ENCODE measurements at regions not wholly inside any gene's neighbourhood (a gene's known extent, or its start where the extent isn't known, plus 50 kb on each side); places are given as distances from the start of the nearest gene placed in this dataset.

DNA sequence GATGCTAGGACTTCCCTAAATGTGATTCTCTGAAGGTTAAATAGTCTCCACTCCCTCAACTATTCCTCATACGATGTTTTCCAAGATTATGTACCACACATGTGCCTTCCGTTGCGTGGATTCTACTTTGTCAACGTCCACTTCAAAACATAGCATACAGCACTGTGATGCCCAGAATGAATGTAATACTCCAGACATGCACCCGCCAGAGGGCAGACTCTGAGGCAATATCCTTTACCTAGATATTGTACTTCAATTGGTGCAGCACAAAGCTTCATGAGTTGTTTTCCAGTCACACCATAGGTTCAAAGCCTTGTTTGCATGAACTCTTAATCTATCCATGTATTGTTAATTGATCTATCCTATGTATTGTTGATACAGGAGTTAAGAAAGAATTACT lies 201.0 kb upstream of the NABP1 start:
- ChIA-PET CTCF (interaction anchor here (0.6 kb wide), 1 partner anchor 689 kb away, joined by 3 read pairs; no protein-coding TSS in a partner anchor), POLR2A (no interaction called here)
- intact Hi-C loops (cut with micrococcal nuclease) = no loop called here
- no peaks in the 10 kb centered on the region for H3K4me1 ChIP-seq (ENCODE audit: control insufficient read depth in 2 of 2, insufficient read depth in 2 of 2, low read length in 2 of 2)
- H3K27ac ChIP-seq (ENCODE audit: low read depth, low read length) = no peak overlapping the region
- H3K36me3 Mint-ChIP-seq = peaks cover 0 to 11% (median 5%) of the 10 kb centered on the region in 5 donors
- H3K27ac Mint-ChIP-seq = no peak overlapping the region
- H3K27me3 Mint-ChIP-seq = peaks cover 5 to 20% (median 13%) of the 10 kb centered on the region in 5 donors
- DNase-seq = no peak
- H3K4me1 Mint-ChIP-seq = no peaks in the 10 kb centered on the region
- no peaks in the 10 kb centered on the region for H3K9me3 ChIP-seq (ENCODE audit: control insufficient read depth in 2 of 3, low read length in 3 of 3)
- H3K9me3 Mint-ChIP-seq = peaks cover 5 to 18% (median 9%) of the 10 kb centered on the region in 11 donors
- H3K4me3 Mint-ChIP-seq = no peak overlapping the region
- H3K36me3 ChIP-seq (ENCODE audit: control insufficient read depth in 2 of 3, insufficient read depth in 3 of 3, low read length in 3 of 3) = no peaks in the 10 kb centered on the region
- H3K4me3 ChIP-seq (ENCODE audit: low read length) = no peak overlapping the region
- ATAC-seq = no peak
- peaks cover 0 to 3% of the 10 kb centered on the region in 2 donors for H3K27me3 ChIP-seq (ENCODE audit: control insufficient read depth in 2 of 2, insufficient read depth in 2 of 2, low read length in 2 of 2)

GRCh38 chr2:191478799-191479679 lies 198.9 kb upstream of the NABP1 start:
- no peaks in the 10 kb centered on the region for H3K9me3 ChIP-seq (ENCODE audit: control insufficient read depth in 2 of 3, low read length in 3 of 3)
- no peak overlapping the region for H3K4me3 ChIP-seq (ENCODE audit: low read length)
- intact Hi-C loops (cut with micrococcal nuclease) = no loop called here
- ChIA-PET CTCF (no interaction called here), POLR2A (no interaction called here)
- H3K4me1 ChIP-seq (ENCODE audit: control insufficient read depth in 2 of 2, insufficient read depth in 2 of 2, low read length in 2 of 2) = no peaks in the 10 kb centered on the region
- Mint-ChIP-seq H3K9me3 (peaks cover 12 to 38% (median 19%) of the 10 kb centered on the region in 11 donors), H3K4me3 (no peak overlapping the region), H3K27me3 (peaks cover 5 to 32% (median 22%) of the 10 kb centered on the region in 5 donors), H3K36me3 (peaks cover 0 to 13% (median 5%) of the 10 kb centered on the region in 5 donors), H3K27ac (no peak overlapping the region), H3K4me1 (no peaks in the 10 kb centered on the region)
- H3K36me3 ChIP-seq (ENCODE audit: control insufficient read depth in 2 of 3, insufficient read depth in 3 of 3, low read length in 3 of 3) = no peaks in the 10 kb centered on the region
- H3K27ac ChIP-seq (ENCODE audit: low read depth, low read length) = no peak overlapping the region
- DNase-seq = no peak
- H3K27me3 ChIP-seq (ENCODE audit: control insufficient read depth in 2 of 2, insufficient read depth in 2 of 2, low read length in 2 of 2) = peaks cover 0 to 3% of the 10 kb centered on the region in 2 donors
- ATAC-seq = no peak

GRCh38 chr2:191479680-191480023 lies 198.3 kb upstream of the NABP1 start:
- no peak overlapping the region for H3K27ac ChIP-seq (ENCODE audit: low read depth, low read length)
- Mint-ChIP-seq H3K4me3 (no peak overlapping the region), H3K36me3 (peaks cover 0 to 13% (median 5%) of the 10 kb centered on the region in 5 donors), H3K9me3 (peaks cover 13 to 44% (median 19%) of the 10 kb centered on the region in 11 donors), H3K27me3 (peaks cover 5 to 32% (median 22%) of the 10 kb centered on the region in 5 donors), H3K4me1 (no peaks in the 10 kb centered on the region), H3K27ac (no peak overlapping the region)
- H3K4me3 ChIP-seq (ENCODE audit: low read length) = no peak overlapping the region
- intact Hi-C loops (cut with micrococcal nuclease) = no loop called here
- H3K27me3 ChIP-seq (ENCODE audit: control insufficient read depth in 2 of 2, insufficient read depth in 2 of 2, low read length in 2 of 2) = peaks cover 0 to 3% of the 10 kb centered on the region in 2 donors
- CTCF ChIA-PET = no interaction called here
- no peaks in the 10 kb centered on the region for H3K36me3 ChIP-seq (ENCODE audit: control insufficient read depth in 2 of 3, insufficient read depth in 3 of 3, low read length in 3 of 3)
- no peaks in the 10 kb centered on the region for H3K4me1 ChIP-seq (ENCODE audit: control insufficient read depth in 2 of 2, insufficient read depth in 2 of 2, low read length in 2 of 2)
- H3K9me3 ChIP-seq (ENCODE audit: control insufficient read depth in 2 of 3, low read length in 3 of 3) = no peaks in the 10 kb centered on the region
- ATAC-seq (no peak), DNase-seq (no peak)
- POLR2A ChIA-PET = no interaction called here

GRCh38 chr2:191481305-191482070 lies 196.4 kb upstream of the NABP1 start:
- DNase-seq (no peak), ATAC-seq (no peak)
- intact Hi-C loops (cut with micrococcal nuclease) = no loop called here
- Histone ChIP-seq H3K27me3 (ENCODE audit: control insufficient read depth in 2 of 2, insufficient read depth in 2 of 2, low read length in 2 of 2) (peaks cover 0 to 3% of the 10 kb centered on the region in 2 donors), H3K9me3 (ENCODE audit: control insufficient read depth in 2 of 3, low read length in 3 of 3) (no peaks in the 10 kb centered on the region), H3K27ac (ENCODE audit: low read depth, low read length) (no peak overlapping the region), H3K4me3 (ENCODE audit: low read length) (no peak overlapping the region), H3K4me1 (ENCODE audit: control insufficient read depth in 2 of 2, insufficient read depth in 2 of 2, low read length in 2 of 2) (no peaks in the 10 kb centered on the region), H3K36me3 (ENCODE audit: control insufficient read depth in 2 of 3, insufficient read depth in 3 of 3, low read length in 3 of 3) (no peaks in the 10 kb centered on the region)
- no peak overlapping the region for H3K4me3 Mint-ChIP-seq
- H3K9me3 Mint-ChIP-seq = peaks cover 13 to 45% (median 19%) of the 10 kb centered on the region in 11 donors
- POLR2A ChIA-PET = no interaction called here
- peaks cover 8 to 38% (median 22%) of the 10 kb centered on the region in 5 donors for H3K27me3 Mint-ChIP-seq
- H3K27ac Mint-ChIP-seq = no peak overlapping the region
- CTCF ChIA-PET = no interaction called here
- H3K4me1 Mint-ChIP-seq = no peaks in the 10 kb centered on the region
- peaks cover 0 to 13% (median 5%) of the 10 kb centered on the region in 5 donors for H3K36me3 Mint-ChIP-seq

DNA sequence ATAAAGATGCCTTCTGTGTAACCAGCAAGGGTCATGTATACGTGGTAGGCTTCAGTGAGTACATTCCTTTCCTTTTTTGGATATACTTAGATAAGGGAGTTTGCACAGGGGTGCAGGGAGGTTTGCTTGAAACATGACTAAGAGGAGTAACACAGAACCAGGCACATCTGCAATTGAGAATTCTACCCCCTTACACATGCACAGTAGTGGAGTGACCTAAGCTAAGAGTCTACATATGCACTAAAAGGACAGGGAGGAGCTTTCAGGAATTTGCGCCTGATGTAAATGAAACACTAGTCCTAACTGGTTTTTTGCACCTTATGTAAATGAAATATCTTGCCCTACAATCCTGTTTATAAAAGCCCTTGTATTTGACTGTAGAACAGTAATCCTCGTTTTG lies 194.8 kb upstream of the NABP1 start:
- H3K9me3 ChIP-seq (ENCODE audit: control insufficient read depth in 2 of 3, low read length in 3 of 3) = no peaks in the 10 kb centered on the region

GRCh38 chr2:191486584-191487320 lies 191.2 kb upstream of the NABP1 start:
- peaks cover 8 to 30% (median 13%) of the 10 kb centered on the region in 11 donors for H3K9me3 Mint-ChIP-seq
- intact Hi-C loops (cut with micrococcal nuclease) = no loop called here
- H3K36me3 Mint-ChIP-seq = peaks cover 0 to 7% (median 0%) of the 10 kb centered on the region in 5 donors
- no peaks in the 10 kb centered on the region for H3K27me3 ChIP-seq (ENCODE audit: control insufficient read depth in 2 of 2, insufficient read depth in 2 of 2, low read length in 2 of 2)
- peaks cover 6 to 22% (median 10%) of the 10 kb centered on the region in 5 donors for H3K27me3 Mint-ChIP-seq
- DNase-seq (no peak), ATAC-seq (no peak)
- H3K4me1 ChIP-seq (ENCODE audit: control insufficient read depth in 2 of 2, insufficient read depth in 2 of 2, low read length in 2 of 2) = no peaks in the 10 kb centered on the region
- no peak overlapping the region for H3K27ac ChIP-seq (ENCODE audit: low read depth, low read length)
- H3K9me3 ChIP-seq (ENCODE audit: control insufficient read depth in 2 of 3, low read length in 3 of 3) = no peaks in the 10 kb centered on the region
- no peaks in the 10 kb centered on the region for H3K4me1 Mint-ChIP-seq
- ChIA-PET POLR2A (no interaction called here), CTCF (no interaction called here)
- no peaks in the 10 kb centered on the region for H3K36me3 ChIP-seq (ENCODE audit: control insufficient read depth in 2 of 3, insufficient read depth in 3 of 3, low read length in 3 of 3)
- no peak overlapping the region for H3K4me3 Mint-ChIP-seq
- H3K4me3 ChIP-seq (ENCODE audit: low read length) = no peak overlapping the region
- H3K27ac Mint-ChIP-seq = no peak overlapping the region

More for the DNA sequence above, 194.8 kb upstream of the NABP1 start:
- Mint-ChIP-seq H3K36me3 (peaks cover 0 to 13% (median 5%) of the 10 kb centered on the region in 5 donors), H3K4me3 (no peak overlapping the region), H3K27me3 (peaks cover 8 to 38% (median 22%) of the 10 kb centered on the region in 5 donors), H3K9me3 (peaks cover 13 to 45% (median 19%) of the 10 kb centered on the region in 11 donors), H3K27ac (no peak overlapping the region), H3K4me1 (no peaks in the 10 kb centered on the region)
- DNase-seq (no peak), ATAC-seq (no peak)
- H3K4me3 ChIP-seq (ENCODE audit: low read length) = no peak overlapping the region
- CTCF ChIA-PET = no interaction called here
- POLR2A ChIA-PET = no interaction called here
- peaks cover 0 to 3% of the 10 kb centered on the region in 2 donors for H3K27me3 ChIP-seq (ENCODE audit: control insufficient read depth in 2 of 2, insufficient read depth in 2 of 2, low read length in 2 of 2)
- no peaks in the 10 kb centered on the region for H3K4me1 ChIP-seq (ENCODE audit: control insufficient read depth in 2 of 2, insufficient read depth in 2 of 2, low read length in 2 of 2)
- intact Hi-C loops (cut with micrococcal nuclease) = no loop called here
- H3K36me3 ChIP-seq (ENCODE audit: control insufficient read depth in 2 of 3, insufficient read depth in 3 of 3, low read length in 3 of 3) = no peaks in the 10 kb centered on the region
- no peak overlapping the region for H3K27ac ChIP-seq (ENCODE audit: low read depth, low read length)

All from naive thymus-derived CD4-positive, alpha-beta T cell (primary cell).